ENCODE measurements at regions not wholly inside any gene's neighbourhood (a gene's known extent, or its start where the extent isn't known, plus 50 kb on each side); places are given as distances from the start of the nearest gene placed in this dataset.

- FAIRE-seq (no peak), DNase-seq (ENCODE audit: low spot score) (no peak)
Measured at GRCh38 chr20:60125513-60125912, 167.3 kb downstream of the CDH26 start.

- no peak for FAIRE-seq
- no peak for DNase-seq (ENCODE audit: low spot score)
Measured at GRCh38 chr20:60126975-60127374, 168.8 kb downstream of the CDH26 start.

- DNase-seq (ENCODE audit: low spot score): no peak
- FAIRE-seq: no peak
Measured at GRCh38 chr20:60131375-60131774, 173.2 kb downstream of the CDH26 start.

GRCh38 chr20:60132162-60132826 is 174.1 kb downstream of the CDH26 start:
- FAIRE-seq: no peak
- DNase-seq (ENCODE audit: low spot score): no peak

GRCh38 chr20:60132827-60133670 is 174.8 kb downstream of the CDH26 start:
- DNase-seq (ENCODE audit: low spot score) (no peak), FAIRE-seq (no peak)

GRCh38 chr20:60135276-60135675 is 177.1 kb downstream of the CDH26 start:
- no peak for DNase-seq (ENCODE audit: low spot score)
- FAIRE-seq: no peak

GRCh38 chr20:60136645-60137401 is 178.6 kb downstream of the CDH26 start:
- FAIRE-seq: no peak
- no peak for DNase-seq (ENCODE audit: low spot score)

- FAIRE-seq (no peak), DNase-seq (ENCODE audit: low spot score) (no peak)
Measured at GRCh38 chr20:60137657-60138245, 179.5 kb downstream of the CDH26 start.

- DNase-seq (ENCODE audit: low spot score) (no peak), FAIRE-seq (no peak)
Measured at GRCh38 chr20:60138256-60139220, 180.3 kb downstream of the CDH26 start.

- no peak for DNase-seq (ENCODE audit: low spot score)
- no peak for FAIRE-seq
Measured at GRCh38 chr20:60139663-60140446, 181.6 kb downstream of the CDH26 start.

GRCh38 chr20:60142587-60142986 is 184.4 kb downstream of the CDH26 start:
- DNase-seq (ENCODE audit: low spot score) (no peak), FAIRE-seq (no peak)

- no peak for DNase-seq (ENCODE audit: low spot score)
- FAIRE-seq: no peak
Measured at GRCh38 chr20:60143261-60143842, 185.1 kb downstream of the CDH26 start.

GRCh38 chr20:60144404-60144803 is 186.2 kb downstream of the CDH26 start:
- FAIRE-seq: no peak

GRCh38 chr20:60144974-60145527 is 186.8 kb downstream of the CDH26 start:
- no peak for FAIRE-seq
- no peak for DNase-seq (ENCODE audit: low spot score)

More at GRCh38 chr20:60144404-60144803, 186.2 kb downstream of the CDH26 start:
- DNase-seq (ENCODE audit: low spot score): no peak

GRCh38 chr20:60147004-60147403 is 188.8 kb downstream of the CDH26 start:
- FAIRE-seq: no peak
- no peak for DNase-seq (ENCODE audit: low spot score)

GRCh38 chr20:60148885-60149284 is 190.7 kb downstream of the CDH26 start:
- DNase-seq (ENCODE audit: low spot score) (no peak), FAIRE-seq (no peak)

- no peak for DNase-seq (ENCODE audit: low spot score)
- no peak for FAIRE-seq
Measured at GRCh38 chr20:60152792-60153191, 194.6 kb downstream of the CDH26 start.

- FAIRE-seq (no peak), DNase-seq (ENCODE audit: low spot score) (no peak)
Measured at GRCh38 chr20:60160451-60161145, 202.4 kb downstream of the CDH26 start.

Measured in RCC 7860 (cell line).